Dermis microvascular lymphatic vessel endothelial cell (primary cell): ENCODE measurements at regions not wholly inside any gene's neighbourhood (a gene's known extent, or its start where the extent isn't known, plus 50 kb on each side); places are given as distances from the start of the nearest gene placed in this dataset.
A peak's percentile ranks its signal among the peaks of the same experiment; 100 is the strongest.
"Not testable (repeated sequence)": the region's sequence is repeated elsewhere in the genome, so short reads cannot be mapped to it uniquely, and the experiment has no call there.

Experiments used
- DNase-seq, 2 donors: peaks; one replicate each; pipeline versions ENCODE4 v3.0.0 to v3.0.0-alpha.2; 2010; ENCODE audit warnings: low read depth in 2 of 2

GRCh38 chr6:95865857-95866256 lies 149.9 kb upstream of the FUT9 start:
- no peak for DNase-seq

GRCh38 chr6:95866732-95867131 lies 149.0 kb upstream of the FUT9 start:
- peak in 1 of 2 donors; percentile 2 for DNase-seq

- no peak for DNase-seq
These were observed 148.6 kb upstream of the FUT9 start for GRCh38 chr6:95867205-95867604.

- DNase-seq: no peak
These were observed 138.3 kb upstream of the FUT9 start for GRCh38 chr6:95877480-95877879.

- no peak for DNase-seq
These were observed 135.9 kb upstream of the FUT9 start for GRCh38 chr6:95879856-95880255.

- no peak for DNase-seq
These were observed 133.4 kb upstream of the FUT9 start for GRCh38 chr6:95882371-95882770.

- DNase-seq: not testable (repeated sequence)
These were observed 127.1 kb upstream of the FUT9 start for GRCh38 chr6:95888711-95889110.

GRCh38 chr6:95905132-95905531 lies 110.6 kb upstream of the FUT9 start:
- no peak for DNase-seq

GRCh38 chr6:95917034-95917433 lies 98.7 kb upstream of the FUT9 start:
- no peak for DNase-seq

GRCh38 chr6:95923518-95923917 lies 92.3 kb upstream of the FUT9 start:
- no peak for DNase-seq

GRCh38 chr6:95935736-95936135 lies 80.0 kb upstream of the FUT9 start:
- no peak for DNase-seq

GRCh38 chr6:95946906-95947305 lies 68.9 kb upstream of the FUT9 start:
- DNase-seq: no peak

GRCh38 chr6:95948324-95948723 lies 67.5 kb upstream of the FUT9 start:
- no peak for DNase-seq

- no peak for DNase-seq
These were observed 65.8 kb upstream of the FUT9 start for GRCh38 chr6:95949985-95950384.

- no peak for DNase-seq
These were observed 57.1 kb upstream of the FUT9 start for GRCh38 chr6:95958686-95959085.

- no peak for DNase-seq
These were observed 56.5 kb upstream of the FUT9 start for GRCh38 chr6:95959261-95959660.
